GM10248 (cell line): ENCODE measurements at regions not wholly inside any gene's neighbourhood (a gene's known extent, or its start where the extent isn't known, plus 50 kb on each side); places are given as distances from the start of the nearest gene placed in this dataset.

Source experiments
- CTCF ChIA-PET: fragments of 300-600 bp; sonication (Branson Sonifier 250); formaldehyde crosslinking; extraction: SDS; loops from one replicate; lab custom pipeline; 2021; ENCODE audit warnings: antibody characterized with exemption; lab: Yijun Ruan, JAX
- POLR2A ChIA-PET: fragments of 350-650 bp; sonication (Branson Sonifier 250); formaldehyde crosslinking; extraction: SDS; loops from one replicate; lab custom pipeline; 2020; ENCODE audit warnings: antibody characterized with exemption; lab: Yijun Ruan, JAX
- DNase-seq: peaks from one replicate; pipeline ENCODE4 v3.0.0; 2012; ENCODE audit errors: extremely low spot score
- TF ChIP-seq, protein P1 (sequence below): IDR thresholded peaks from 2 replicates; pipeline ENCODE4 v1.5.1; 2012; ENCODE audit warnings: mild to moderate bottlenecking, low read depth; ENCODE audit errors: extremely low read depth, missing control alignments, control extremely low read depth

DNA sequence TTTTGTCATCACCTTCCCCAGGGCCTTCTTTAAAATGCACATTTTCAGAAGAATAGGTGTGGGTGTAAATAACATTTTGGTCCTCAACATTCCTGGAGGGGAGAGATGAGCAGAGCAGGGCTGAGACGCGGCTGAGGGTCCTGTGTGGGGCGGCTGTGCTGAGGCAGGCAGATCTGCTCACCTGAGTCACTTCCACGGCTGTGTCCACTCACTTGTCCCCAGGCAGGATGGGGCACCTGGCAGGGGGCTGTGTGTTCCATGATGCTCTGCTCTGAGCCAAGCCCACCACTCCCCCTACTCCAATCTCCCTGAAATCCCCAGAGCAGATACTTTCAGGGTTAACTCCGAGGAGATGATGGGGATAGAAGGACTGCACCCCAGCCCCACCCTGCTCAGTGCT lies 93.8 kb downstream of the GLRX3 start:
- TF ChIP-seq, protein P1, sequence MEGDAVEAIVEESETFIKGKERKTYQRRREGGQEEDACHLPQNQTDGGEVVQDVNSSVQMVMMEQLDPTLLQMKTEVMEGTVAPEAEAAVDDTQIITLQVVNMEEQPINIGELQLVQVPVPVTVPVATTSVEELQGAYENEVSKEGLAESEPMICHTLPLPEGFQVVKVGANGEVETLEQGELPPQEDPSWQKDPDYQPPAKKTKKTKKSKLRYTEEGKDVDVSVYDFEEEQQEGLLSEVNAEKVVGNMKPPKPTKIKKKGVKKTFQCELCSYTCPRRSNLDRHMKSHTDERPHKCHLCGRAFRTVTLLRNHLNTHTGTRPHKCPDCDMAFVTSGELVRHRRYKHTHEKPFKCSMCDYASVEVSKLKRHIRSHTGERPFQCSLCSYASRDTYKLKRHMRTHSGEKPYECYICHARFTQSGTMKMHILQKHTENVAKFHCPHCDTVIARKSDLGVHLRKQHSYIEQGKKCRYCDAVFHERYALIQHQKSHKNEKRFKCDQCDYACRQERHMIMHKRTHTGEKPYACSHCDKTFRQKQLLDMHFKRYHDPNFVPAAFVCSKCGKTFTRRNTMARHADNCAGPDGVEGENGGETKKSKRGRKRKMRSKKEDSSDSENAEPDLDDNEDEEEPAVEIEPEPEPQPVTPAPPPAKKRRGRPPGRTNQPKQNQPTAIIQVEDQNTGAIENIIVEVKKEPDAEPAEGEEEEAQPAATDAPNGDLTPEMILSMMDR: no peak
- DNase-seq: no peak
- ChIA-PET POLR2A (no interaction called here), CTCF (no interaction called here)

DNA sequence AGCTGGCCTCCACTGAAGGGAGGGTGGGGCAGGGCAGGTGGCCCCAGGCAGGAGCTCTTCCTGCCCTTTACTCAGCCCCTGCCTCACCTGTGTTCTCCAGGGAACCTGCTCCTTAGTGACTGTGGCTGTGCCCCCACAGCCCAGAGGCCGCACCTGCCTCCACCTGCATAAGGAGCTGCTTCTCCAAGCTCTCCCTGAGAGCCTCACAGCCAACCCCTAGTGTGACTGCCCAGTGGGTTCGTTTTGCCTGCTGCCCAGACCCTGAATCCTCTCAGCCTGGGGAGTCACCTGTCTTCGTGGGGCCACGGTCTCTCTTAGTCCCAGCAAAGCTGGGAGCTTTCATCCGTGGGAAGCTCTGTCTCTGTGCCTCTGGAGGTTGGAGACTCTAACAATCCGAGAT lies 94.4 kb downstream of the GLRX3 start:
- TF ChIP-seq, protein P1: no peak
- DNase-seq: no peak
- POLR2A ChIA-PET: no interaction called here

DNA sequence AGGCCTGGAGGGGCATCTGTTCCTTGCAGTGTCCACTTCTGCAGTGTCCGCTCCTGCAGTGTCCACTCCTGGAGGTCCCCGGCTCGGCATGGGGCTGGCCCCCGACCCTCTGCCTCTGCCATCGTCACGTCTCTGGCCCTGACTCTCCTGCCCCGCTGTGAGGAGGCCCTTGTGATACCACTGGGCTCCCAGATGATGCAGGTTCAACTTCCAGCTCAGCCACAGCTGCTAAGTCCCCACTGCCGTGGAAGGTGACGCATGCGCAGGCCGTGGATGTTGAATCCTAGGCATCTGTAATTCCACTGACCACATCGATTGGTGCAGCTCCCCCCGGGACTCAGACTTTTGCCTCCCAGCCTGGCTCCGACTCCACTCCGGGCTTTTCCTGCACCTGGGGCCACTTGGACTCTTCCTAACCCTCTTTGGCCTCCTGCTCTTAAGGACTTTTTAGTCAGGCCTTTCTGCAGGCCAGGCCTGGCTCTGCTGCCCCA lies 95.1 kb downstream of the GLRX3 start:
- ChIA-PET POLR2A (no interaction called here), CTCF (no interaction called here)
- TF ChIP-seq, protein P1: no peak
- DNase-seq: no peak

More for the DNA sequence above, 94.4 kb downstream of the GLRX3 start:
- CTCF ChIA-PET: no interaction called here

DNA sequence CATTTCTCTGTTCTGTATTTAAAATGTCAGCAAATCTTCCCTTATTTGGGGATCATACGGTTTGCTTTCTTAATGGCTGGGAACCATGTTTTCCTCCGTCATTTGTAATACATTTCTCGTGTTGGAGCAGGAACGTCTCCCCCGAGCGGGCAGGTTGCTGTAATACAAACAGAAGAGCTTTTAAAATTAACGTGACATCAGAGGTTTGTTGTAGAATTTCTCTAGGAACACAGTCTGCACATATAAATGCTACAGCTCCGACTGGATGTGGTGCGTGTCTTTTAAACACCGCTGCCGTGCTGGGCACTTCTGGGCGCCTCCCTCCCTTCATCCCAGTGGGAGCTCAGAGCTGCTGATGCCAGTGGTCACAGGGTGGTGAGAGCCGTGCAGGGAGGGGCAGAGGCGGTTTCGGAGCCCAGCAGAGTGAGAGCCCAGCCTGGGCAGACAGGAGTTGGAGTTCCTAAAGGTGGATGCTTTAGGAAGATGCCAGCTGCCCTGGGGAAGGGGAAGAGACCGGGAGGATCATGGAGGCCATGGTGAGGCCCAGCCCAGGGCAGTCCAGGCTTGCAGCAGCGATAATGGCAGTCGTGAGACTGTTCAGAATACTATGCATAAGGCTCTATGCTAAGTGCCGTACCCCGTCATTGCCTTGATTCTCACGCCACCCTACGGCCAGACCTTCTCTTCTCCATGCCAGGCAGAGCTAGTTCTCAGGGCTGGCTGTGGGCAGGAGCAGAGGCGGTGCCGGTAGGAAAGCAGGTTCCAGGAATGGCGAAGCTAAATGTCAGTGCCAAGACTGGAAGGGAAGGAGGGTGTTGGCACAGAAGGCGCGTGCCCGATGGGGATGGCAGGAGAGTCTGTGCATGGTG lies 96.2 kb downstream of the GLRX3 start:
- no peak for DNase-seq
- POLR2A ChIA-PET: no interaction called here
- CTCF ChIA-PET: interaction anchor here (0.8 kb wide), 1 partner anchor 53 kb away, joined by 3 read pairs; no protein-coding TSS in a partner anchor
- TF ChIP-seq, protein P1: no peak

DNA sequence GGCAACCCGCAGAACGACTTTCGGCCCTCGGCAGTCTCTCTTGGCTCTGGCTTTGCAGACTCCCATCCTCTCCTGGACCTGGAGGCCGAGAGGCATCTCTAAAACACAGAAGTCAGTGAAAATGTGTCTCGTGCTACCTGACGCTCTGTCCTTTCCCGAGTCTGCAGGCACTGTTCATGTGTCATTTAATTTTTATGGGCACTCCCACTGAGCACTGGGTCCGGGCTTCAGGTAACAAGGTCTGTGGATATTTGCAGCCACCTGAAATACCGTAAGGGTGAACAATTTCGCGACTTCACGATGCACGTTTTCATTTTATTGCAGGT lies 96.8 kb downstream of the GLRX3 start:
- TF ChIP-seq, protein P1: no peak

DNA sequence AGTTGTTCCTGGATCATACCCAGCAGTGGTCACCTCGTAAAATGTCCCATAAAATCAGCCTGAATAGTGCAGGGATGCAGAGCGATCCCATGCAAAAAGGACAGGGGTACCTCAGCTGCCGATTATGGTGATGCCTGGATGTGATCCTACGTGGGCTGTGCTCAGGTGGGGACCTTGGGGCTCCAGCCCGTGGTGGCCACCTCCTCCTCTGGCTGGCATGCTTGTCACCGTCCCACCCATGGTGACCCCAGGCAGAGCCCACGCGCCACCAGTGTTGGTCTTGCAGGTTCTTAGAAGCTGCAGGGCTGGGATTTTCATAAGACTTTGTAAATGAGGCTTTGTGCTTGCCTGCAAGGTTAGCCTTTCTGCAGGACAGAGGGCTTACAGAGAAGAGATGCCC lies 97.2 kb downstream of the GLRX3 start:
- DNase-seq: no peak
- CTCF ChIA-PET: interaction anchor here (1.1 kb wide), 1 partner anchor 9 kb away, joined by 5 read pairs; no protein-coding TSS in a partner anchor
- POLR2A ChIA-PET: no interaction called here
- TF ChIP-seq, protein P1: no peak

More for the DNA sequence above, 96.8 kb downstream of the GLRX3 start:
- no peak for DNase-seq
- POLR2A ChIA-PET: no interaction called here
- CTCF ChIA-PET: interaction anchor here (0.8 kb wide), 1 partner anchor 54 kb away, joined by 3 read pairs; no protein-coding TSS in a partner anchor
